Right kidney (tissue), 1 donor: ENCODE measurements at regions not wholly inside any gene's neighbourhood (a gene's known extent, or its start where the extent isn't known, plus 50 kb on each side); places are given as distances from the start of the nearest gene placed in this dataset.
"Not testable (repeated sequence)": the region's sequence is repeated elsewhere in the genome, so short reads cannot be mapped to it uniquely, and the experiment has no call there.

ENCODE experiments used
- DNase-seq: peaks from one replicate; pipeline ENCODE4 v3.0.0-alpha.2; 2016

GRCh38 chr5:62184444-62184843 is 121.6 kb upstream of the KIF2A start:
- DNase-seq: no peak

GRCh38 chr5:62190173-62190572 is 115.8 kb upstream of the KIF2A start:
- no peak for DNase-seq

GRCh38 chr5:62190931-62191330 is 115.1 kb upstream of the KIF2A start:
- DNase-seq: no peak

GRCh38 chr5:62192958-62193357 is 113.0 kb upstream of the KIF2A start:
- DNase-seq: no peak

GRCh38 chr5:62196532-62196931 is 109.5 kb upstream of the KIF2A start:
- not testable (repeated sequence) for DNase-seq

GRCh38 chr5:62197697-62198096 is 108.3 kb upstream of the KIF2A start:
- DNase-seq: no peak

DNA sequence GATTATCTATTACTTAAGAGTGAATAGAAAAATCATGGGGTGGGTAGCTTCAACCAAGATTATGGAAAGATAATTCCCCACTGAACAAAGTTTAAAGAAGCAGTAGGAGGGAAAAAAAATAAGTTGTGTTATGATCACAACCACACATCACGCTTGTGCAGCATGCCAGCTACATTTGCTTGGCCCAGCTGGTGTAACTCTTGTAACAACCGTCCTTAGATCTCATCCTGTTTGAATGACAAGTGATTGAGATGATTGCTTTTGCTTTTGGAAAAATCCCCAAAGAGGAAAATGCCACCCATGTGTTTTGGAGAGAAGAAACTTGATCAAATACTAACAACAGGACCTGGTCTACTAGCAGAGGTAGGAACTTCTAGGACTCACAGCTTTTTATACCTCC is 107.6 kb upstream of the KIF2A start:
- no peak for DNase-seq

- DNase-seq: no peak
Measured at GRCh38 chr5:62199792-62200716, 106.0 kb upstream of the KIF2A start.

DNA sequence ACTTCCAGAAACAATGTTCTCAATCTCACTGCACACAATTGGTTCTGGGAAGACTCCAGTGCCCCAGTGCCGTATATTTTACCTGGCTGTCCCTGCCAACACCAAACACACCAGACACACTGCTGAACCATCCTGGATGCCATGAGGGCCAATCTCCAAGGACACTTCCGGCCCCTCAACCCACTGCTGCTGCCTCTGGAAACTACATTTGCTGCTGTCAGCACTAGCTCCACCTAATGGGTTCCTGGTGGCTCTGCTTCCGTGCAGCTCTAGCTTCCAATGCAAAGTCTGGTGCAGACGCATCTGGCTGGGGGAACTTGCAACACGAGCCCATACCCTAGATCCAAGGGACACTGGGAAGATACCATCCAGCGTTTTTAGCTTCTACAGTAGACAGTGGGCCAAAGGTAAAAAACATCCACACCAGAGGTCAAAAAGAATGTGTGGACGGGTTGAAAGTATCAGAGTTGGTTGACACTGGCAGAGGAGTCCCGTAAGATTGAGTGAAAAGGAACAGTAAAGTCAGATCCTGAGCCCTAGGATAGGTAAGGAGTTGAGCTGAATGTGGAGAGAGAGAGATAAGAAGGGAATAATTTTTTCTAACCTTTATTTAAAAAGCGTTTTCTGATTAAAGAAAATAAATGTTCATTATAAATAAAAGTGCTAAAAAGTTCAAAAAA is 99.7 kb upstream of the KIF2A start:
- DNase-seq: no peak

- no peak for DNase-seq
Measured at GRCh38 chr5:62208218-62208852, 97.7 kb upstream of the KIF2A start.

DNA sequence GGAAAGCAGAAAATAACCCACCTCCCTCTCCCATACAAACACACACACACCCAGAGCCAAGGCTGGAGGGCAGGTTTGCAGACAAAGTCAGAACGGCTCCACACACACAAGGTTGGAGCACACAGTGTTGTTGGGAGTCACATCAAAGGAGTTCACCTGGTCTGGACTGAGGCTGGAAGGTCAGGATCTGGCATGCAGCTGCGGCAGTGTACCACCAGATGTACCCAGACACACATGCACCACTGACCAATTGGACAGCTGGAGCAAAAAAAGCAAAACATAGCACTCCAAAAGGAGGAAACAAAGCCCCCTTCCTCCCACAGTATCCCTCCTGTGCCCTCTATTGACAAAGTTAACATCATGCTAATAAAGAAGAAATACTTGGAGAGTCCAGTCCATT is 94.6 kb upstream of the KIF2A start:
- no peak for DNase-seq

DNA sequence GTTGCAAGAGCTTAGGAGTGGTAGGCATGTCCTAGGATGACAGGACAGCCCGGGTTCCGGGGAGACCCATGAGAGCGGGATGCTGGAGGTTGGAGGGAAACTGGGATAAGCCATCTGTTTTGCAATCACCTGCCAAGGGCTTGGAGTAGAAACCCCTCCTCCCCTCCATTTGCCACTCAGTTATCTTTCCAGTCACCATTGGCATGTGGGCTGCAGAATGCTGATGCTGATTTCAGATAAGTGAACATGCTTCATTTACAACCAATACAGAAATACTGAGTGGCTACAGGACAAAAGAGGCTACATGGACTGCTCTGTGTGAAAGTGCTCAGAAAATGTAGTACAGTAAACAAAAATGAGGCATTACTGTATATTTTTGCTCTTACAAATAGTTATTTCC is 93.4 kb upstream of the KIF2A start:
- DNase-seq: no peak

GRCh38 chr5:62214701-62215100 is 91.3 kb upstream of the KIF2A start:
- no peak for DNase-seq

GRCh38 chr5:62216603-62217002 is 89.4 kb upstream of the KIF2A start:
- DNase-seq: not testable (repeated sequence)

- DNase-seq: not testable (repeated sequence)
Measured at GRCh38 chr5:62217095-62217494, 88.9 kb upstream of the KIF2A start.

GRCh38 chr5:62218860-62219259 is 87.1 kb upstream of the KIF2A start:
- DNase-seq: not testable (repeated sequence)

- not testable (repeated sequence) for DNase-seq
Measured at GRCh38 chr5:62221881-62222280, 84.1 kb upstream of the KIF2A start.

DNA sequence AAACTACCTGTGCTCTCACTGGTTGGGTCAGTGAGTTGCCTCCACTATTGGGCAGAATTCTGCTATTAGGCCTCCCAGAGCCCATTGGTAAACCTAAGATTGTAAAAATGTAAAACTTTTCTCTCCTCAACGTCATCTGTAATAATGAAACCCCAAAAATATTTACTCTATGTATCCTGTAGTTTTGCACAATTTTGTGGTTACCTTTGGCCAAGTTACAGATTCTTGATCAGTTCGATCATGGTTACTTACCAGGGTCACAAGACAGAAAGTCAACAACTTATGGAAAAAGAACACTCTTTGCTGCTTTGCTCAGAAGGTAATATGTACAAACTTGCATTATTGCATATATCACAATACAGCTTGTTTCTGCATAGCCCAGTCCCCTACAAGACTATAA is 83.7 kb upstream of the KIF2A start:
- not testable (repeated sequence) for DNase-seq

DNA sequence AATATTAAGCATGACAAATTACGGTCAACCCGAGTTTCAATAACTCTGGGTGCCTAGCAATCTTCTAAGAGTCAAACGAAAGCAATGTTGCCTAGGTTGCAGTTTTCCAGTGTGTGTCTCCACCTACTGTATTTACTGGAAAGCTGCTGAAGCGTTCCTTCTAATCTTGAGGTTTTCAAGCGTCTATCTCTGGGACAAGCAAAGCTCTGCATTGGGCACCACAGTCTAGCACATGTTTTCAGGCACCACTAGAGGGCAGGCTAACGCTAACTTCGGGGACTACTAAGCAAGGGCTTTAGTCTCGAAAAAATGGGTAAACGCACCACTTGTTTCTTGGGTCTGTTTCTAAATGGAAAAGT is 82.7 kb upstream of the KIF2A start:
- not testable (repeated sequence) for DNase-seq

GRCh38 chr5:62224987-62225601 is 80.9 kb upstream of the KIF2A start:
- not testable (repeated sequence) for DNase-seq

GRCh38 chr5:62230876-62231388 is 75.1 kb upstream of the KIF2A start:
- DNase-seq: not testable (repeated sequence)

- no peak for DNase-seq
Measured at GRCh38 chr5:62231576-62231975, 74.4 kb upstream of the KIF2A start.

DNA sequence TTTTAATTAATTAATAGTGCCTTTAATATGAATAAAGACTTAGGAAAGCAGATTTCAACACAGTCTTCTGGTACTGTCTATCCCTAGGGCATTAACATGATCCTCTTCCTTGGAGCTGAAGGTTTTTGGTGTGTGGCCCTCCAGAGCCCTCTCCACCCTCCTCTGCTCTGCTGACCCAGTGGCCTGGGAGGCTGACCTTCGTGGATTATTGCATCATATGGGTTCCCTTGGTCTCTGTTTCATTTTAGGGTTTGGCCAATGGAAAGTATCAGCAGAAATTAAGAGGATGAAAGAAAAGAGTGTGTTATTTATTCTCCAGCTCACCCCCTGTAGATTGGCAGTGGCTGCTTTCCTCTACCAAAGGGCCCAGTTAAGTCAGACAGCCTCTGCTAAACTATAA is 73.8 kb upstream of the KIF2A start:
- DNase-seq: not testable (repeated sequence)
